DOHH2 (cell line): ENCODE measurements at regions not wholly inside any gene's neighbourhood (a gene's known extent, or its start where the extent isn't known, plus 50 kb on each side); places are given as distances from the start of the nearest gene placed in this dataset.

Experiments used
- H3F3A ChIP-seq: fragments of 200-600 bp; sonication (generic), shearing (Covaris generic); 2 replicates; pipeline ENCODE4 v1.6.0; 2016; ENCODE audit warnings: antibody characterized with exemption, mild to moderate bottlenecking; ENCODE audit not compliant: control insufficient read depth, insufficient read depth
- H3K27ac ChIP-seq: fragments of 200-600 bp; sonication (generic); 2 replicates; pipeline ENCODE4 v1.5.1; 2014; ENCODE audit warnings: low read depth, mild to moderate bottlenecking, low read length, moderate library complexity
- H3K27me3 ChIP-seq: fragments of 200-600 bp; sonication (generic); 2 replicates; pipeline ENCODE4 v1.6.1; 2014; ENCODE audit warnings: mild to moderate bottlenecking, low read length, mixed read lengths; ENCODE audit not compliant: control insufficient read depth
- H3K36me3 ChIP-seq: fragments of 200-600 bp; sonication (generic); 2 replicates; pipeline ENCODE4 v1.6.1; 2014; ENCODE audit warnings: mild to moderate bottlenecking, low read length, moderate library complexity, mixed read lengths; ENCODE audit not compliant: control insufficient read depth
- H3K4me1 ChIP-seq: fragments of 200-600 bp; sonication (generic); 2 replicates; pipeline ENCODE4 v1.6.1; 2014; ENCODE audit warnings: mild to moderate bottlenecking, low read length, mixed read lengths; ENCODE audit not compliant: control insufficient read depth
- H3K4me2 ChIP-seq: fragments of 200-600 bp; sonication (generic); 2 replicates; pipeline ENCODE4 v1.6.0; 2014; ENCODE audit warnings: mild to moderate bottlenecking, low read length, moderate library complexity
- H3K4me3 ChIP-seq: fragments of 200-600 bp; sonication (generic); 2 replicates; pipeline ENCODE4 v1.5.1; 2014; ENCODE audit warnings: mild to moderate bottlenecking, low read length, mixed read lengths
- H3K79me2 ChIP-seq: fragments of 200-600 bp; sonication (generic); 2 replicates; pipeline ENCODE4 v1.6.1; 2014; ENCODE audit warnings: mild to moderate bottlenecking, low read length, mixed read lengths; ENCODE audit not compliant: control insufficient read depth
- H3K9me2 ChIP-seq: fragments of 200-600 bp; sonication (generic); replicated peaks from 2 replicates; pipeline ENCODE4 v1.6.1; 2014; ENCODE audit warnings: mild to moderate bottlenecking, low read length, mixed read lengths; ENCODE audit not compliant: control insufficient read depth
- H3K9me3 ChIP-seq: fragments of 200-600 bp; sonication (generic); 2 replicates; pipeline ENCODE4 v1.6.1; 2014; ENCODE audit warnings: antibody characterized with exemption, low read length, mixed read lengths; ENCODE audit not compliant: control insufficient read depth, insufficient read depth
- H4K20me1 ChIP-seq: fragments of 200-600 bp; sonication (generic); 2 replicates; pipeline ENCODE4 v1.6.0; 2014; ENCODE audit warnings: low read depth, mild to moderate bottlenecking, antibody characterized with exemption, low read length, moderate library complexity; ENCODE audit not compliant: control insufficient read depth, insufficient read depth
- EZH2phosphoT487 ChIP-seq: fragments of 200-600 bp; sonication (generic); IDR thresholded peaks from 2 replicates; pipeline ENCODE4 v1.6.1; 2017; ENCODE audit warnings: borderline replicate concordance, mild to moderate bottlenecking, antibody characterized with exemption, low read length, moderate library complexity, mixed read lengths
- TF ChIP-seq, protein P1 (sequence below): fragments of 200-600 bp; sonication (generic); IDR thresholded peaks from one replicate; pipeline ENCODE4 v1.5.1; 2014; ENCODE audit warnings: antibody characterized with exemption, mild to moderate bottlenecking, low read depth, low read length; ENCODE audit not compliant: poor library complexity, severe bottlenecking

DNA sequence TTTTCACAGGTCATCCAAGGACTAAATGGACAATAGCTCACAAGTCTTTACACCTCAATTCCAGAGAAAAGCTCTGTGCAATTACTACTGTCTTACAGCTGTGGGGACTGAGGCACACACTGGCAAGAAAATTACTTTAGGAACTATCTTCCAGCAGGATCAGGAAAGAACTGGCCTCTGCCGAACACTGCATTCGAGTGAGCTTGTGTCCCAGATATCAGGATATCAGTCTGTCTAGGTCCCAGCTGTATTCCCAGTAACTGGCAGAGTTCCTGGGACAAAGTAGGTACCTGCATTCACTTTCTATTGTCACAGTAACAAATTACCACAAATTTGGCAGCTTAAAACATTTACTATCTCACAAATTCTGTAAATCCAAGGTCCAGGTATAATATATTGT, 183.7 kb downstream of the IRS1 start:
- Histone ChIP-seq H4K20me1 (no peaks in the 10 kb centered on the region), H3K27ac (no peak overlapping the region), H3K4me3 (no peak overlapping the region), H3K4me1 (no peaks in the 10 kb centered on the region), H3K36me3 (no peaks in the 10 kb centered on the region), H3K27me3 (no peaks in the 10 kb centered on the region), H3K79me2 (no peaks in the 10 kb centered on the region), H3K9me2 (no peaks in the 10 kb centered on the region), H3K4me2 (no peak overlapping the region), H3K9me3 (no peaks in the 10 kb centered on the region), H3F3A (no peaks in the 10 kb centered on the region)
- TF ChIP-seq, protein P1, sequence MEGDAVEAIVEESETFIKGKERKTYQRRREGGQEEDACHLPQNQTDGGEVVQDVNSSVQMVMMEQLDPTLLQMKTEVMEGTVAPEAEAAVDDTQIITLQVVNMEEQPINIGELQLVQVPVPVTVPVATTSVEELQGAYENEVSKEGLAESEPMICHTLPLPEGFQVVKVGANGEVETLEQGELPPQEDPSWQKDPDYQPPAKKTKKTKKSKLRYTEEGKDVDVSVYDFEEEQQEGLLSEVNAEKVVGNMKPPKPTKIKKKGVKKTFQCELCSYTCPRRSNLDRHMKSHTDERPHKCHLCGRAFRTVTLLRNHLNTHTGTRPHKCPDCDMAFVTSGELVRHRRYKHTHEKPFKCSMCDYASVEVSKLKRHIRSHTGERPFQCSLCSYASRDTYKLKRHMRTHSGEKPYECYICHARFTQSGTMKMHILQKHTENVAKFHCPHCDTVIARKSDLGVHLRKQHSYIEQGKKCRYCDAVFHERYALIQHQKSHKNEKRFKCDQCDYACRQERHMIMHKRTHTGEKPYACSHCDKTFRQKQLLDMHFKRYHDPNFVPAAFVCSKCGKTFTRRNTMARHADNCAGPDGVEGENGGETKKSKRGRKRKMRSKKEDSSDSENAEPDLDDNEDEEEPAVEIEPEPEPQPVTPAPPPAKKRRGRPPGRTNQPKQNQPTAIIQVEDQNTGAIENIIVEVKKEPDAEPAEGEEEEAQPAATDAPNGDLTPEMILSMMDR, result no peak
- TF ChIP-seq EZH2phosphoT487, result no peak

DNA sequence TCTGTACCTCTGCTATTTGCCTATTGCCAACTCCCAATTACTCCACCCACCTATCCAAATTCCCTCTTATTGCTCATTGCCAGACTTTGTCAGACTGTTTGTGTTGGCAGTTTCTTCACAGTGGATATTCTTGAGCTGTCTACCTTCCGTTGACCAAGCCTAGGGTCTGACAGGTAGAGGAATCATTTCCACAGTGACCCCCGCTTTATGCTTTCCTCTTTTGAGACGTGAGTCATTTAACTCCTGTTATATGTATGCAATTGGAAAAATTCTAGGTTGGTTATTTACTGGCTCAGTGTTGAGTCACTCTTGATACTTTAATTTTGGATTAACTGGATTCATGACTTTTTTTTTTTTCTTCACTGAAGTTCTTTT, 187.7 kb downstream of the IRS1 start:
- TF ChIP-seq, protein P1, result no peak
- no peak for TF ChIP-seq EZH2phosphoT487
- no peaks in the 10 kb centered on the region for H4K20me1 ChIP-seq
- no peaks in the 10 kb centered on the region for H3K9me2 ChIP-seq
- H3K36me3 ChIP-seq, result no peaks in the 10 kb centered on the region
- no peaks in the 10 kb centered on the region for H3K4me1 ChIP-seq
- H3F3A ChIP-seq, result no peaks in the 10 kb centered on the region
- H3K9me3 ChIP-seq, result no peaks in the 10 kb centered on the region
- 0 out of 2 replicates have a peak, but pooled peaks cover 2% of the 10 kb centered on the region for H3K27me3 ChIP-seq
- no peak overlapping the region for H3K4me2 ChIP-seq
- H3K4me3 ChIP-seq, result no peak overlapping the region
- H3K79me2 ChIP-seq, result no peaks in the 10 kb centered on the region
- no peak overlapping the region for H3K27ac ChIP-seq

DNA sequence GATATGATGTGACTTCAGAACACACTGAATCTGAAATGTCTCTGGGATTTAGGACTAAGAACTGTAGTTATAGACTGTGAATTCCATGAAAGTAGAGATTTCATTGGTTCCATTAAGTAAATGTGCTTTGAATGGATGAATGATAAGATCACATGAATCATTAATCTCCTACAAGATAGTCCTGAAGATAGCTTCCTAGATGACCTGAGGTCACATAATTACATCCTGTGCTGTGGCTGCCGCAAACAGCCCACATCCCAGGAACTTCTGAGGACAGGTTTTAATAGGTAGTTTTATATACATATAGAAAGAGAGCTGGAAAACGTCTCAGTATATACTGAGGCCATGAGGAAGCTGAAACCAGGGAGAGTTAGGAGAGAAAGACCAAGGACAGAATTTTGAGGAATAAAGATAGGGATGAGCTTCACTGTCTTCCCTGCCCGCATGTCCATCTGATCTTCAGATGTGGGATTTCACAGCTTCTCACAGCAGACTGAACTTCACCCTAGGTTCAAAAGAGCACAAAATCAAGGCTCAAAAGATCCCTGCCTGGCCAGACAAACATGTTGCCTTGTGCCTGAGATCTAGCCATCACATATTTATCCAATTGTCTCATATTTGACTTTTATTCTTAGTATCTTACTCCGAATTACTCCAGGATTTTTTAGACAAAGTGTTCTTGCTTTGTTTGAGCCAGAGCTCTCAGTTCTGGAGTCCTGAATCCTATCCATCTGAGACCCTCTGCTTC, 188.2 kb downstream of the IRS1 start:
- no peaks in the 10 kb centered on the region for H4K20me1 ChIP-seq
- H3K36me3 ChIP-seq, result no peaks in the 10 kb centered on the region
- H3K9me3 ChIP-seq, result no peaks in the 10 kb centered on the region
- H3K27me3 ChIP-seq, result 0 out of 2 replicates have a peak, but pooled peaks cover 2% of the 10 kb centered on the region
- H3F3A ChIP-seq, result no peaks in the 10 kb centered on the region
- H3K9me2 ChIP-seq, result no peaks in the 10 kb centered on the region
- no peaks in the 10 kb centered on the region for H3K4me1 ChIP-seq
- TF ChIP-seq, protein P1, result no peak
- TF ChIP-seq EZH2phosphoT487, result no peak
- no peak overlapping the region for H3K4me2 ChIP-seq
- no peak overlapping the region for H3K27ac ChIP-seq
- no peaks in the 10 kb centered on the region for H3K79me2 ChIP-seq
- H3K4me3 ChIP-seq, result no peak overlapping the region
